Lower lobe of right lung (tissue), 2 donors: ENCODE measurements at regions not wholly inside any gene's neighbourhood (a gene's known extent, or its start where the extent isn't known, plus 50 kb on each side); places are given as distances from the start of the nearest gene placed in this dataset.

ENCODE experiments used
- ATAC-seq, 2 donors: fragments of 200-7000 bp; cut with Tn5 transposase; one replicate each; pipeline ENCODE4 v1.9.1; 2020 to 2022; ENCODE audit warnings: mild to moderate bottlenecking in 2 of 2, moderate library complexity in 2 of 2
- DNase-seq: peaks from one replicate; pipeline ENCODE4 v3.0.0-alpha.2; 2020
- H3K27ac ChIP-seq: fragments of 200-600 bp; one replicate; pipeline ENCODE4 v1.8.0; 2022
- H3K27me3 ChIP-seq: fragments of 200-600 bp; one replicate; pipeline ENCODE4 v1.8.0; 2022; ENCODE audit warnings: low read depth
- H3K36me3 ChIP-seq: fragments of 200-600 bp; one replicate; pipeline ENCODE4 v1.8.0; 2022; ENCODE audit warnings: mild to moderate bottlenecking
- H3K4me1 ChIP-seq: fragments of 200-600 bp; one replicate; pipeline ENCODE4 v1.8.0; 2022
- H3K4me3 ChIP-seq: fragments of 200-600 bp; one replicate; pipeline ENCODE4 v1.8.0; 2022; ENCODE audit warnings: mild to moderate bottlenecking
- H3K9me3 ChIP-seq: fragments of 200-600 bp; one replicate; pipeline ENCODE4 v1.8.0; 2022
- intact Hi-C: fragments of 100-400 bp; cut with DNase I; formaldehyde crosslinking; loops from one replicate; pipeline ENCODE4 v1.11.0; 2022
- microRNA-seq: library from miRNA; unstranded; fragments of <30 nt; microRNA quantifications from one replicate; pipeline ENCODE4 v1.2.0, GENCODE V29; 2020; ENCODE audit warnings: borderline number of aligned reads
- TF ChIP-seq, protein P1 (sequence below): fragments of 200-600 bp; IDR thresholded peaks from one replicate; pipeline ENCODE4 v1.8.0; 2022; ENCODE audit warnings: antibody characterized with exemption, mild to moderate bottlenecking
- donor health status: DM: no; HTN: yes; CAD: no; lungs with severe emphysema.

DNA sequence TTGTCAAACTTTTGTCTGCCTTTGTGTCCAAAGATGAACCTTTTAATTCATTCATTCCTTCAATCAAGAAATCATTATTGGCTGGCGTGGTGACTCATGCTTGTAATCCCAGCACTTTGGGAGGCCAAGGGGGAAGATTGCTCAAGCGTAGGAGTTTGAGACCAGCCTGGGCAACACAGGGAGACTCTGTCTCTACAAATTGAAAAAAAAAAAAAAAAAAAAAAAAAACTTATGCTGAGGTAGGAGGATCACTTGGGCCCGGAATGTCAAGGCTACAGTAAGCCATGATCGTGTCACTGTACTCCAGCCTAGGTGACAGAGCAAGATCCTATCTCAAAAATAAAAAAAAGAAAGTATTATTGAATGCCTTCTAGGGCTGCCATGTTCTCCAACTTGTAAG, 51.3 kb upstream of the CXADR start:
- intact Hi-C loops = no loop called here

DNA sequence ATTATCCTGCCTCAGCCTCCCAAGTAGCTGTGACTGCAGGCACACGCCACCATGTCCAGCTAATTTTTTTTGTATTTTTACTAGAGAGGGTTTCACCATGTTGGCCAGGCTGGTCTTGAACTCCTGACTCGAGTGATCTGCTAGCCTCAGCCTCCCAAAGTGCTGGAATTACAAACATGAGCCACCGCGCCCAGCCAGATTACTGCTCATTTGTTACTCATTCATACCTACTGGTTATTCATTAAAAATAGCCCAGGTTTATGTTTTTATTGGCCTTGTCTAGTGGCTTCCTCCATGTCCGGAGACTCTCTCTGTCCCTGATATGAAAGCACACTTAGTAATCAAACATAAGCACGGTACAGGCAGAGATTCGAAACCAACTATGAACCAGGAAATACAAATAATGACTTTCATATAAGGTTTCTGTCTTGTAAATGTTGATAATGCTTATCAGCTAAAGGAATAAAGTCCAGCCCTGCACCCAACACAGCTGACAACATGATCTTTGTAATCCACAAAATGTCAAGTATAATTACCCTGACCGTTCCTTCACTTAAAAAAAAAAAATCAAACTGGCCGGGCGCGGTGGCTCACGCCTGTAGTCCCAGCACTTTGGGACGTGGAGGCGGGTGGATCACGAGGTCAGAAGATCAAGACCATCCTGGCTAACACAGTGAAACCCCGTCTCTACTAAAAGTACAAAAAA, 50.4 kb upstream of the CXADR start:
- no peak for DNase-seq
- Histone ChIP-seq H3K27me3 (no peaks in the 10 kb centered on the region), H3K4me3 (no peak overlapping the region), H3K27ac (no peak overlapping the region), H3K36me3 (no peaks in the 10 kb centered on the region), H3K9me3 (no peaks in the 10 kb centered on the region), H3K4me1 (peaks cover 6% of the 10 kb centered on the region)
- TF ChIP-seq, protein P1, sequence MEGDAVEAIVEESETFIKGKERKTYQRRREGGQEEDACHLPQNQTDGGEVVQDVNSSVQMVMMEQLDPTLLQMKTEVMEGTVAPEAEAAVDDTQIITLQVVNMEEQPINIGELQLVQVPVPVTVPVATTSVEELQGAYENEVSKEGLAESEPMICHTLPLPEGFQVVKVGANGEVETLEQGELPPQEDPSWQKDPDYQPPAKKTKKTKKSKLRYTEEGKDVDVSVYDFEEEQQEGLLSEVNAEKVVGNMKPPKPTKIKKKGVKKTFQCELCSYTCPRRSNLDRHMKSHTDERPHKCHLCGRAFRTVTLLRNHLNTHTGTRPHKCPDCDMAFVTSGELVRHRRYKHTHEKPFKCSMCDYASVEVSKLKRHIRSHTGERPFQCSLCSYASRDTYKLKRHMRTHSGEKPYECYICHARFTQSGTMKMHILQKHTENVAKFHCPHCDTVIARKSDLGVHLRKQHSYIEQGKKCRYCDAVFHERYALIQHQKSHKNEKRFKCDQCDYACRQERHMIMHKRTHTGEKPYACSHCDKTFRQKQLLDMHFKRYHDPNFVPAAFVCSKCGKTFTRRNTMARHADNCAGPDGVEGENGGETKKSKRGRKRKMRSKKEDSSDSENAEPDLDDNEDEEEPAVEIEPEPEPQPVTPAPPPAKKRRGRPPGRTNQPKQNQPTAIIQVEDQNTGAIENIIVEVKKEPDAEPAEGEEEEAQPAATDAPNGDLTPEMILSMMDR = no peak
- peak; percentile 37 to 70 for ATAC-seq
- intact Hi-C loops = no loop called here

More for the DNA sequence above, 51.3 kb upstream of the CXADR start:
- DNase-seq (no peak), ATAC-seq (no peak)
- H3K4me1 ChIP-seq = peaks cover 6% of the 10 kb centered on the region
- no peak overlapping the region for H3K4me3 ChIP-seq
- no peaks in the 10 kb centered on the region for H3K36me3 ChIP-seq
- TF ChIP-seq, protein P1 = no peak
- no peaks in the 10 kb centered on the region for H3K9me3 ChIP-seq
- no peaks in the 10 kb centered on the region for H3K27me3 ChIP-seq
- H3K27ac ChIP-seq = no peak overlapping the region

Small RNAs in the stretch of these regions (microRNA-seq; reads per million reads assigned to microRNA genes)
- 191 reads per million, percentile 62 among the genes with 10 or more reads in this experiment for gene MIR125B2
- 28,175 reads per million, percentile 98 among the genes with 10 or more reads in this experiment for gene MIR99A
- gene MIRLET7C = 3,955 reads per million, percentile 91 among the genes with 10 or more reads in this experiment
